ENCODE measurements at regions not wholly inside any gene's neighbourhood (a gene's known extent, or its start where the extent isn't known, plus 50 kb on each side); places are given as distances from the start of the nearest gene placed in this dataset.

GRCh38 chr5:3333105-3333504 lies 262.5 kb upstream of the IRX1 start:
- Histone ChIP-seq H3K4me3 (no peak overlapping the region), H3K27me3 (ENCODE audit: insufficient read depth) (no peaks in the 10 kb centered on the region), H3K9me2 (ENCODE audit: insufficient read depth) (0 out of 2 replicates have a peak, but pooled peaks cover 4% of the 10 kb centered on the region), H3K27ac (ENCODE audit: low read depth) (no peak overlapping the region), H3K79me2 (replicated peaks; ENCODE audit: insufficient read depth) (no peaks in the 10 kb centered on the region), H2AFZ (no peak overlapping the region), H4K20me1 (replicated peaks; ENCODE audit: insufficient read depth) (no peaks in the 10 kb centered on the region), H3F3A (replicated peaks; ENCODE audit: low read depth) (no peaks in the 10 kb centered on the region), H3K4me1 (ENCODE audit: insufficient read depth) (no peaks in the 10 kb centered on the region), H3K4me2 (no peak overlapping the region), H3K36me3 (ENCODE audit: insufficient read depth) (no peaks in the 10 kb centered on the region)
- DNase-seq (ENCODE audit: low spot score) (no peak), ATAC-seq (no peak)
- no peaks in the 10 kb centered on the region; the same call in 2 of the 3 replicates for H3K36me3 Mint-ChIP-seq (ENCODE audit: low read depth)
- no peaks in the 10 kb centered on the region for H3K9me3 Mint-ChIP-seq
- H3K4me3 Mint-ChIP-seq, result no peak overlapping the region
- H3K4me1 Mint-ChIP-seq, result no peaks in the 10 kb centered on the region
- H3K27ac Mint-ChIP-seq, result no peak overlapping the region
- H3K27me3 Mint-ChIP-seq (ENCODE audit: insufficient read depth, low read depth, poor library complexity), result peaks cover 4% of the 10 kb centered on the region
- TF ChIP-seq JUNB (IDR thresholded peaks at IDR 0.05; ENCODE audit: unreplicated experiment) (no peak), NANOG (IDR thresholded peaks at IDR 0.05; ENCODE audit: borderline replicate concordance) (no peak), ZNF114 (CRISPR knock-in tag; IDR thresholded peaks at IDR 0.05) (no peak), ZNF462 (CRISPR knock-in tag; IDR thresholded peaks at IDR 0.05) (no peak)

GRCh38 chr5:3331819-3332218 lies 263.8 kb upstream of the IRX1 start:
- no peaks in the 10 kb centered on the region for H3K9me3 Mint-ChIP-seq
- H3K27ac Mint-ChIP-seq, result no peak overlapping the region
- no peak for TF ChIP-seq ZNF462 (CRISPR knock-in tag; IDR thresholded peaks at IDR 0.05)

More at GRCh38 chr5:3331819-3332218, 263.8 kb upstream of the IRX1 start:
- ATAC-seq, result no peak
- no peak overlapping the region for H3K4me2 ChIP-seq
- H3K4me1 ChIP-seq (ENCODE audit: insufficient read depth), result no peaks in the 10 kb centered on the region
- H3K9me2 ChIP-seq (ENCODE audit: insufficient read depth), result 0 out of 2 replicates have a peak, but pooled peaks cover 4% of the 10 kb centered on the region
- no peaks in the 10 kb centered on the region for H3K27me3 ChIP-seq (ENCODE audit: insufficient read depth)
- H3K36me3 ChIP-seq (ENCODE audit: insufficient read depth), result no peaks in the 10 kb centered on the region
- DNase-seq (ENCODE audit: low spot score), result no peak
- no peak overlapping the region for H3K4me3 Mint-ChIP-seq
- peaks cover 1% of the 10 kb centered on the region; the same call in 1 of the 3 replicates for H3K4me1 Mint-ChIP-seq
- no peak overlapping the region for H3K4me3 ChIP-seq
- H4K20me1 ChIP-seq (replicated peaks; ENCODE audit: insufficient read depth), result no peaks in the 10 kb centered on the region
- H3K27ac ChIP-seq (ENCODE audit: low read depth), result no peak overlapping the region
- peaks cover 4% of the 10 kb centered on the region for H3K27me3 Mint-ChIP-seq (ENCODE audit: insufficient read depth, low read depth, poor library complexity)
- no peaks in the 10 kb centered on the region for H3K79me2 ChIP-seq (replicated peaks; ENCODE audit: insufficient read depth)
- H2AFZ ChIP-seq, result no peak overlapping the region
- no peaks in the 10 kb centered on the region; the same call in 2 of the 3 replicates for H3K36me3 Mint-ChIP-seq (ENCODE audit: low read depth)
- H3F3A ChIP-seq (replicated peaks; ENCODE audit: low read depth), result no peaks in the 10 kb centered on the region
